Endothelial cell (in vitro differentiated cells): ENCODE measurements at regions not wholly inside any gene's neighbourhood (a gene's known extent, or its start where the extent isn't known, plus 50 kb on each side); places are given as distances from the start of the nearest gene placed in this dataset.

Experiments
- DNase-seq: peaks from one replicate; pipeline ENCODE4 v3.0.0; 2021; ENCODE audit warnings: low spot score
- H3K27ac Mint-ChIP-seq: one replicate; pipeline ENCODE4 v1.8.0; 2021; ENCODE audit warnings: mixed read lengths, inconsistent platforms; ENCODE audit not compliant: unreplicated experiment
- H3K27me3 Mint-ChIP-seq: one replicate; pipeline ENCODE4 v1.8.0; 2021; ENCODE audit warnings: mild to moderate bottlenecking, moderate library complexity, mixed read lengths, inconsistent platforms; ENCODE audit not compliant: unreplicated experiment
- H3K36me3 Mint-ChIP-seq: one replicate; pipeline ENCODE4 v1.8.0; 2021; ENCODE audit warnings: mild to moderate bottlenecking, low read depth, mixed read lengths, inconsistent platforms; ENCODE audit not compliant: unreplicated experiment
- H3K4me1 Mint-ChIP-seq: one replicate; pipeline ENCODE4 v1.8.0; 2021; ENCODE audit warnings: mild to moderate bottlenecking, mixed read lengths, inconsistent platforms; ENCODE audit not compliant: unreplicated experiment
- H3K4me3 Mint-ChIP-seq: one replicate; pipeline ENCODE4 v1.8.0; 2021; ENCODE audit warnings: mild to moderate bottlenecking, mixed read lengths, inconsistent platforms; ENCODE audit not compliant: unreplicated experiment
- H3K9me3 Mint-ChIP-seq: one replicate; pipeline ENCODE4 v1.8.0; 2021; ENCODE audit warnings: mixed read lengths, inconsistent platforms; ENCODE audit not compliant: unreplicated experiment
- TF ChIP-seq, protein P1 (sequence below): fragments of 200-600 bp; sonication (generic); IDR thresholded peaks from one replicate; pipeline ENCODE4 v1.5.0; 2021; ENCODE audit warnings: antibody characterized with exemption; ENCODE audit not compliant: unreplicated experiment

DNA sequence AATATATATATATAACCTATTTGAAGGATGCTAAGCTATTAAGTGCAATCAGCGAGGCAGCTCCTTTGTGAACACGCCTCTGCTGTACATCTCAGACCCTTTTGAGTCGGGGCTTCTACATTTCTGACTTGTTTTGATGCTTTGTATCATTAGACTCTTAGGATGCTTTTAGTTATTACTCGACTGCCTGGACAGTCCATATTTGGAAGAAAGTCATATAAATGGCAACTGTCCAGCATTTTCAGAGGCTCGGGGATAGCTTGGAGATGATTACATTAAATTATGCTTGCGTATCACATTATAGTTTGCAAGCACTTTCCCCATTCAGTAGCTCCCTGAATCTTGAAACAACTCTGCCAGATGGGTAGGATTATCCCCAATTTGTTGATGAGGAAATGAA, 257.9 kb downstream of the PTEN start:
- H3K9me3 Mint-ChIP-seq, result no peaks in the 10 kb centered on the region
- H3K27ac Mint-ChIP-seq, result no peak overlapping the region
- H3K4me1 Mint-ChIP-seq, result no peaks in the 10 kb centered on the region
- no peak for DNase-seq
- no peaks in the 10 kb centered on the region for H3K36me3 Mint-ChIP-seq
- TF ChIP-seq, protein P1, sequence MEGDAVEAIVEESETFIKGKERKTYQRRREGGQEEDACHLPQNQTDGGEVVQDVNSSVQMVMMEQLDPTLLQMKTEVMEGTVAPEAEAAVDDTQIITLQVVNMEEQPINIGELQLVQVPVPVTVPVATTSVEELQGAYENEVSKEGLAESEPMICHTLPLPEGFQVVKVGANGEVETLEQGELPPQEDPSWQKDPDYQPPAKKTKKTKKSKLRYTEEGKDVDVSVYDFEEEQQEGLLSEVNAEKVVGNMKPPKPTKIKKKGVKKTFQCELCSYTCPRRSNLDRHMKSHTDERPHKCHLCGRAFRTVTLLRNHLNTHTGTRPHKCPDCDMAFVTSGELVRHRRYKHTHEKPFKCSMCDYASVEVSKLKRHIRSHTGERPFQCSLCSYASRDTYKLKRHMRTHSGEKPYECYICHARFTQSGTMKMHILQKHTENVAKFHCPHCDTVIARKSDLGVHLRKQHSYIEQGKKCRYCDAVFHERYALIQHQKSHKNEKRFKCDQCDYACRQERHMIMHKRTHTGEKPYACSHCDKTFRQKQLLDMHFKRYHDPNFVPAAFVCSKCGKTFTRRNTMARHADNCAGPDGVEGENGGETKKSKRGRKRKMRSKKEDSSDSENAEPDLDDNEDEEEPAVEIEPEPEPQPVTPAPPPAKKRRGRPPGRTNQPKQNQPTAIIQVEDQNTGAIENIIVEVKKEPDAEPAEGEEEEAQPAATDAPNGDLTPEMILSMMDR, result no peak
- H3K27me3 Mint-ChIP-seq, result peaks cover 3% of the 10 kb centered on the region
- H3K4me3 Mint-ChIP-seq, result no peak overlapping the region

DNA sequence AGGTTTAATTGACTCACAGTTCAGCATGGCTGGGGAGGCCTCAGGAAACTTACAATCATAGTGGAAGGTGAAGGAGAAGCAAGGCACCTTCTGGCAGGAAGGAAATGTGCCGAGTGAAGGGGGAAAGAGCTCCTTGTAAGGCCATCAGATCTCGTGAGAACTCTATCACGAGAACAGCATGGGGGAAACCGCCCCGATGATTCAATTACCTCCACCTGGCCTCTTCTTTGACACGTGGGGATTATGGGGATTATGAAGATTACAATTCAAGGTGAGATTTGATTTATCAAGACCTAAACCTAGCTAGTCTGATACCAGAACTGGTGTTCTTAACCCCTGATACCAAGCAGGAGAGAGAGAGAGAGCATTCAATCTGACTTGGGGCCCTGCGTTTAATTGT, 258.7 kb downstream of the PTEN start:
- H3K9me3 Mint-ChIP-seq, result no peaks in the 10 kb centered on the region
- peaks cover 3% of the 10 kb centered on the region for H3K27me3 Mint-ChIP-seq
- DNase-seq, result no peak

DNA sequence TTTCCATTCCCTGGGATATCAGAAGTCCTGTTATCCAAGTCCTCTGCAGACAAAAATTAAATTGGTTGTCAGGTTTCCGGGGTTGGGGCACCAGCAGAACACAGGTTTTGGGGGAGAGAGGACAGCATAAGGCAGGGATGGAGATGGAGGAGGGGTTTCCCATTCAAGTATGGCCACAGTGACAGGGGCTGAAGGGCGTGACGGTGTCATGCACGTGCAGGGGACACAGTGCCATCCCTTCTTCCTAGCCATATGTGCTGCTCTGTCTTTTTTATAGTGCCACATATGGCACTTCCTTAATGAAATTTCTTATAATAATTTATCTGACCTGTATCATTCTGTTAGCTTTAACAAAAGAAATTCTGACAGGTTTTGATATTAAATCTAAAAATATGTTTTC, 259.2 kb downstream of the PTEN start:
- no peak for DNase-seq
- TF ChIP-seq, protein P1, result no peak
- no peak overlapping the region for H3K4me3 Mint-ChIP-seq
- no peak overlapping the region for H3K27ac Mint-ChIP-seq
- no peaks in the 10 kb centered on the region for H3K9me3 Mint-ChIP-seq
- no peaks in the 10 kb centered on the region for H3K36me3 Mint-ChIP-seq
- H3K4me1 Mint-ChIP-seq, result no peaks in the 10 kb centered on the region
- H3K27me3 Mint-ChIP-seq, result peaks cover 3% of the 10 kb centered on the region

More for the DNA sequence above, 258.7 kb downstream of the PTEN start:
- no peaks in the 10 kb centered on the region for H3K4me1 Mint-ChIP-seq
- TF ChIP-seq, protein P1, result no peak
- no peak overlapping the region for H3K27ac Mint-ChIP-seq
- H3K36me3 Mint-ChIP-seq, result no peaks in the 10 kb centered on the region
- H3K4me3 Mint-ChIP-seq, result no peak overlapping the region

DNA sequence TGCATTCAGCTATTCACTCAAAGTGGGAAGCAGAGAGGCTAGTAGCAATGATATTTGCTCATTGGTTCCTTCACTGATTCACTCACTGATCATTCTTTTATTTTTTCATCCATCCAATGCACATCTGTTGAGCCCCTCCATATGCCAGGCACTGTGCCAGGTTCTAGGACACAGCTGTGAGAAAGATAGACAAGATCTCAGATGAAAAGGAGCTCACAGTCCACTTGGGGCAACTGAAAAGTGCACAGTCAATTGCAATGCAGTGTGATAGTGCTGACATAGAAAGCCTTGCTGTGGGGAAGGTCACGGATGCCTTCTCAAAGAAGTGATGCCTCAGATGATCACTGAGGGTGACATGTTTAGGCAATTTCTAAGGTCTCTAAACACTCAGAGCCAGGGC, 262.3 kb downstream of the PTEN start:
- Mint-ChIP-seq H3K27ac (no peak overlapping the region), H3K4me1 (no peaks in the 10 kb centered on the region), H3K27me3 (peaks cover 2% of the 10 kb centered on the region), H3K9me3 (no peaks in the 10 kb centered on the region), H3K36me3 (no peaks in the 10 kb centered on the region), H3K4me3 (no peak overlapping the region)
- DNase-seq, result no peak
- TF ChIP-seq, protein P1, result no peak

DNA sequence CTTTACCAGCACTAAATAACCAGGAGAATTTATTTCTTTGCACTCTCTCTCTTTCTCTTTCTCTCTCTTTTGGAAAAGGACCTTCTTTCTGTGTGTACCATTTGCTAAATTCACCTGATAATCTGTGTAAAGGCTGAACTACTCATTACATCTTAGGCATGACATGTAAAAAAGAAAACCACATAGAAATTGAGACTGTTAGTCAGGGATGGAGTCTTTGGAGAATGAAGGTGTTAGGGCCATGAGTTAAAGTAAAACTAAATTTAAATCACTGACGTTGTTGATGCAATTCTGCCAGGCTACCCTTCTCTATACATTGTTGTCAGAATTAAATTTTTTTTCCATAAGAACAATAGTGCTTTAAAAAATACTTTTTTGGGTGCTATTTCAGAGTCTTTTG, 263.3 kb downstream of the PTEN start:
- H3K4me1 Mint-ChIP-seq, result no peaks in the 10 kb centered on the region
- no peaks in the 10 kb centered on the region for H3K36me3 Mint-ChIP-seq
- TF ChIP-seq, protein P1, result no peak
- H3K27ac Mint-ChIP-seq, result no peak overlapping the region
- H3K4me3 Mint-ChIP-seq, result no peak overlapping the region
- DNase-seq, result no peak
- H3K9me3 Mint-ChIP-seq, result no peaks in the 10 kb centered on the region
- no peaks in the 10 kb centered on the region for H3K27me3 Mint-ChIP-seq
